Adipocyte (in vitro differentiated cells): ENCODE measurements at regions not wholly inside any gene's neighbourhood (a gene's known extent, or its start where the extent isn't known, plus 50 kb on each side); places are given as distances from the start of the nearest gene placed in this dataset.

Experiments
- DNase-seq: peaks from one replicate; pipeline ENCODE4 v3.0.0-alpha.2; 2015; ENCODE audit warnings: low read depth
- H3K27me3 ChIP-seq: replicated peaks from 2 replicates; pipeline ENCODE4 v1.7.0; 2013; ENCODE audit warnings: mild to moderate bottlenecking, low read length, moderate library complexity; ENCODE audit not compliant: control insufficient read depth, insufficient read depth
- H3K36me3 ChIP-seq: 2 replicates; pipeline ENCODE4 v1.7.0; 2013; ENCODE audit warnings: low read length, mild to moderate bottlenecking, moderate library complexity; ENCODE audit not compliant: control insufficient read depth, insufficient read depth, severe bottlenecking
- H3K4me1 ChIP-seq: 2 replicates; pipeline ENCODE4 v1.7.0; 2013; ENCODE audit warnings: mild to moderate bottlenecking, low read length, moderate library complexity; ENCODE audit not compliant: control insufficient read depth, insufficient read depth
- H3K4me3 ChIP-seq: 2 replicates; pipeline ENCODE4 v1.7.0; 2013; ENCODE audit warnings: mild to moderate bottlenecking, low read length, moderate library complexity
- H3K9ac ChIP-seq: 2 replicates; pipeline ENCODE4 v1.7.0; 2013; ENCODE audit warnings: mild to moderate bottlenecking, low read length, moderate library complexity
- H3K9me3 ChIP-seq: 2 replicates; pipeline ENCODE4 v1.7.0; 2013; ENCODE audit warnings: mild to moderate bottlenecking, low read length, moderate library complexity; ENCODE audit not compliant: control insufficient read depth

- no peak overlapping the region for H3K4me3 ChIP-seq
- H3K4me1 ChIP-seq = no peaks in the 10 kb centered on the region
- H3K36me3 ChIP-seq = no peaks in the 10 kb centered on the region
- no peaks in the 10 kb centered on the region for H3K27me3 ChIP-seq
- no peak overlapping the region for H3K9ac ChIP-seq
- no peaks in the 10 kb centered on the region for H3K9me3 ChIP-seq
- DNase-seq = no peak
These were observed 332.9 kb upstream of the DCC start for GRCh38 chr18:52007105-52007504.

DNA sequence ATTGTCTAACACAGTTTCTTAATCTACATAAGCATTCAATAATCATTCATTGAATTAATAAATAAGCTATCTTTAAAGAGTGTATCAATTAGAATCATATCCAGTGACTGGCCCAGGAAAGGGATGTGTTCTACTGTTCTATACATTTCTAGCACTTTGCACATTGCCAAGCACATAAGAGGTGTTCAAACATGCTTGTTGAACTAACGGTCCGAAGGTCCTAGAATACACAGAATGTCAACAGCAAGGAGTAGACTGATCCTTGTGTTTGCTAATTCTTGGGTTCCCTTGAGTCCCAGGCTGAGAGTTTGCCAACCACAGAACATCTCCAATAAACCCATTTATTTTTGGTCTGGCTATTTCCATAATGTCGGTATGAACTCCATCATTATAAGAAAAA, 331.7 kb upstream of the DCC start:
- no peaks in the 10 kb centered on the region for H3K27me3 ChIP-seq
- no peak overlapping the region for H3K9ac ChIP-seq
- H3K36me3 ChIP-seq = no peaks in the 10 kb centered on the region
- no peaks in the 10 kb centered on the region for H3K4me1 ChIP-seq
- no peak overlapping the region for H3K4me3 ChIP-seq
- no peaks in the 10 kb centered on the region for H3K9me3 ChIP-seq
- DNase-seq = no peak

DNA sequence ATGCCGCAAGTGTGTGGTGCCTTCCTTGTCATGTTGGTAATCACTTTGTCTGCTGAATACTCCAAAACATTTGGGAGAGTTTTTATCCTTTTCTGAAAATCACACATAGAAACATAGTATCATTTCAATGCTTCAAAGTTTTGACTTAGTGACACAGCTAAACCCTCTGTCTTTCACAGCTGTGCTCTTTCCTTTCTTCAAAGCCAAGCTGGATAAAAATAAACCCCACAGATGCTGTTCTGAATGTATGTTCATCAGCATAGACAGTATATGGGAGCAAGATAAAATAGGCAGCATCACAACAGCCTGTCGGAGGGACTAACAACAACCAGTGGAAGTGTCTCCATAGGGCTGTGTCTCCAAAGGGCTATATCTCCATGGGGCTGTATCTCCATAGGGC, 331.3 kb upstream of the DCC start:
- no peaks in the 10 kb centered on the region for H3K4me1 ChIP-seq
- no peak for DNase-seq
- H3K9me3 ChIP-seq = no peaks in the 10 kb centered on the region
- H3K9ac ChIP-seq = no peak overlapping the region
- no peaks in the 10 kb centered on the region for H3K27me3 ChIP-seq
- H3K4me3 ChIP-seq = no peak overlapping the region
- no peaks in the 10 kb centered on the region for H3K36me3 ChIP-seq

DNA sequence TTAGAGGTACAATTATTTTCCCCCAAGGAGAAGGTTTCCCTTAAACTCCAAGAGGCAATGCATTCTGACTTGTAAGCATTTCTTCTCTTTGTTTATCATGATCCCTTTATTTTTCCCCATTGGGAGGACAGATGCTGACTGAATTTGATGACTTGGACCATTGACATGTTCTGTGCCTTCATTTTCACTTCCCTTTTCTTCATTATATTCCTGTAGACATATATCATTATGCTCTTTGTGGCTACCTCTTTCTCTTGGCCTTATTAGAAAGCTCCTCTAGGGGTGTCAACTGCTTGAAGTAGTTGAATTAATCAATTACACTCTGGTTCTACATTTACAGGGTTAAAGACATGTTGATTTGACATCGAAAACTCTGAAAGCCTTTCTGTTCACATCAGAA, 330.0 kb upstream of the DCC start:
- Histone ChIP-seq H3K4me3 (no peak overlapping the region), H3K4me1 (no peaks in the 10 kb centered on the region), H3K27me3 (no peaks in the 10 kb centered on the region), H3K36me3 (no peaks in the 10 kb centered on the region), H3K9me3 (no peaks in the 10 kb centered on the region), H3K9ac (no peak overlapping the region)
- DNase-seq = no peak

- H3K4me1 ChIP-seq = no peaks in the 10 kb centered on the region
- peaks cover 3% of the 10 kb centered on the region for H3K9me3 ChIP-seq
- H3K36me3 ChIP-seq = no peaks in the 10 kb centered on the region
- H3K9ac ChIP-seq = no peak overlapping the region
- no peak for DNase-seq
- no peak overlapping the region for H3K4me3 ChIP-seq
- no peaks in the 10 kb centered on the region for H3K27me3 ChIP-seq
These were observed 293.9 kb upstream of the DCC start for GRCh38 chr18:52045946-52046675.

GRCh38 chr18:52046842-52047241, 293.2 kb upstream of the DCC start:
- no peaks in the 10 kb centered on the region for H3K36me3 ChIP-seq
- peaks cover 3% of the 10 kb centered on the region for H3K9me3 ChIP-seq
- H3K9ac ChIP-seq = no peak overlapping the region
- no peak overlapping the region for H3K4me3 ChIP-seq
- no peak for DNase-seq
- no peaks in the 10 kb centered on the region for H3K27me3 ChIP-seq
- H3K4me1 ChIP-seq = no peaks in the 10 kb centered on the region

DNA sequence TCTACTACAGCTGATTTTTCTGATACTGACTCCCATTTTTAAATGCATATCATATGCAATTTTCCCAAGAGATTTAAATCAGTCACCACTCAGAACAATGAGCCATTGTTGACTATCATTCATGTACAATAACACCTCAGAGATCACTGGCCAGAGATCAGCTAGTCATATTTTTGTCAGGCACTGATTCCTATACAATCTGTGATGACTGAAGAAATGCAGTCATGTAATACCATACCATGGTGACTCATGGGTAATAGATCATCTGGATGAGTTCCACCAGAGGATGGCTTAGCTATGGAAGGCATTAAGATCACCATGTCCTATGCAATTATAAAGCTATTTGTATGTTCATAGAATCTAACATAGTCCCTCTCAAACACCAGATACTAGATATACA, 285.7 kb upstream of the DCC start:
- no peak for DNase-seq
- no peak overlapping the region for H3K4me3 ChIP-seq
- peaks cover 4% of the 10 kb centered on the region for H3K9me3 ChIP-seq
- no peaks in the 10 kb centered on the region for H3K27me3 ChIP-seq
- H3K36me3 ChIP-seq = no peaks in the 10 kb centered on the region
- no peaks in the 10 kb centered on the region for H3K4me1 ChIP-seq
- no peak overlapping the region for H3K9ac ChIP-seq

GRCh38 chr18:52060607-52061304, 279.2 kb upstream of the DCC start:
- no peak overlapping the region for H3K9ac ChIP-seq
- peaks cover 6% of the 10 kb centered on the region for H3K9me3 ChIP-seq
- H3K4me3 ChIP-seq = no peak overlapping the region
- no peaks in the 10 kb centered on the region for H3K36me3 ChIP-seq
- no peaks in the 10 kb centered on the region for H3K27me3 ChIP-seq
- H3K4me1 ChIP-seq = no peaks in the 10 kb centered on the region
- DNase-seq = no peak

GRCh38 chr18:52063923-52064322, 276.1 kb upstream of the DCC start:
- Histone ChIP-seq H3K4me3 (no peak overlapping the region), H3K9me3 (peaks cover 20% of the 10 kb centered on the region), H3K27me3 (no peaks in the 10 kb centered on the region), H3K4me1 (no peaks in the 10 kb centered on the region), H3K36me3 (no peaks in the 10 kb centered on the region), H3K9ac (no peak overlapping the region)
- no peak for DNase-seq

GRCh38 chr18:52069201-52069600, 270.8 kb upstream of the DCC start:
- Histone ChIP-seq H3K4me1 (no peaks in the 10 kb centered on the region), H3K4me3 (no peak overlapping the region), H3K36me3 (no peaks in the 10 kb centered on the region), H3K9ac (no peak overlapping the region), H3K9me3 (peaks cover 17% of the 10 kb centered on the region), H3K27me3 (no peaks in the 10 kb centered on the region)
- DNase-seq = no peak

GRCh38 chr18:52070291-52070756, 269.7 kb upstream of the DCC start:
- Histone ChIP-seq H3K9me3 (peaks cover 17% of the 10 kb centered on the region), H3K9ac (no peak overlapping the region), H3K27me3 (no peaks in the 10 kb centered on the region), H3K4me3 (no peak overlapping the region), H3K36me3 (no peaks in the 10 kb centered on the region), H3K4me1 (no peaks in the 10 kb centered on the region)
- DNase-seq = no peak
